HG03342 (cell line): ENCODE measurements at regions not wholly inside any gene's neighbourhood (a gene's known extent, or its start where the extent isn't known, plus 50 kb on each side); places are given as distances from the start of the nearest gene placed in this dataset.
"Not testable (repeated sequence)": the region's sequence is repeated elsewhere in the genome, so short reads cannot be mapped to it uniquely, and the experiment has no call there.

Experiments
- ATAC-seq: cut with Tn5 transposase; IDR thresholded peaks from one replicate; pipeline ENCODE4 v1.9.1; 2021; ENCODE audit warnings: mild to moderate bottlenecking, moderate library complexity; ENCODE audit not compliant: unreplicated experiment

DNA sequence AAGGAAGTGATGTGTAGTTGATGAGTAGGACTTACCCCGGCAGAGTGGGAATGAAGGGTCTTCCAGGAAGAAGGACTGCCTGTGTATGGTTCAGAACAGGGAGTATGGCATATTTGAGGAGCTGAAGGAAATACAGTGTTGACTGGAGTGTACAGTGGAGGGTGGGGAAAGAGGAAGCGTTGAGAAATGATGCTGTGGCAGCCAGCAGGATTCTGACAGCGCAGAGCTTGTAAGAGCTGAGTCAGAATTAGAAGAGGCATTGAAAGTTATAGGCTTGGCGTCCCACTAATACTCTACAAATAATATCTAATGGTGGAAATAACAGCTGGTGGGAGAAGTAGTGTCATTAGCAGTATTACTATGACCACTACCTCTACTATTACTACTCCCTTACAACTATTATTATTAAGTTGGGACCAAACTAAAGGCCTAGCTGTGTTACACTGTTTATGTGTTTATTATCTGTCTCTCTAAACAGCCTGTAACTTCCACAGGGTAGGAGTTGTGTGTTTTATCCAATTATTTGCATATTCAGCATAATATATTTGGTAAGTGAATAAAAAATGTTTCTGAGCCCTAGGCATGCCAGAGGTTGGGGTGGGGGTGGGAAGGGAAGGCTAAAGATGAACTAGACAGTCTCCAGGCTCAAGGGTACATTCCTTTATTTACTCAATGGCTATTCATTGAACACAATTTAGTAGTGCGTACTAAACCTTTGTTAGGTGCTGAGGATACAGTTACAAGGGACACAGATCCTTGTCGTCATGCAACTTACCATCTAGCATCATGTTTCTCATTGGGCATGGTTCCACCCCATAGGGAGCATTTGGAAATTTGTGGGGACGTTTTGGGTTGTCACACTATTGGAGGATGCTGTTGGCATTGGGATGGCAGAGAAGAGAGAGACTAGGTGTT is 428.8 kb upstream of the ONECUT1 start:
- ATAC-seq = no peak

DNA sequence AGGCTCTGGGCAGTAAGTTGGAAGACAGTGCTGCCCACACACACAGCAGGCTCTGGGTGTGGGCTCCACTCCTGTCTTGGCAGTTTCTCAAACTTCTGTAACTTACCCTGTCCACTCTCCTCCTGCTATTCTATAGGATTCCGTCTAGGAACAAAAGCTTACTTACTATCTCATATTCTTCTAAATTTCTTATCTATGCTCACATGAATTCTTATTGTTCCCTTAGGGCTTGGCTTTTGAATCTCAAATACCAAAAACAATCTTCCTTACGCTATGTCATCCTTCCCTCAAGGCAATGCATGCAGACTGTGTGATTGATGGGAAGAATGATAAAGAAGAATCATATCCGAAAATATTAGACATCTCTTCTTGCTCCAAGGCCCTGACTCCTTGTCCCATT is 425.9 kb upstream of the ONECUT1 start:
- ATAC-seq = no peak

DNA sequence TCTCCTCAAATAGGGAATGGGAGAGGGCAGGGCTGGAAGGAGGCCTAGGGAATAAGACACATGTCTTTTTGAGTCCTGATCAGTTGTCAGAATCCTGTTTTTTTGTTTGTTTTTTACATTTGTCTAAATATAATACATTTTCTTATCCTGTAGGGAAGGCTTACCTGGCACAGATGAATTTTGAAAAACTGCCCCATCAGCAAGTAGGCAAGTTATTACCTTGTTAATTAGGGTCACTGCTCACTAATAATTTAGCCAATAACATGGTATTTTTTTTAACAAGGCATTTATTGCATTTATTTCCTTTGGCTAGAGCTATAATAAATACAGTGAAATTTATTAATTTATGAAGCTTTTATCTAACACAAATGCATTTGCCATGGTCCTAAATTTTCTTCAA is 423.2 kb upstream of the ONECUT1 start:
- ATAC-seq = no peak

DNA sequence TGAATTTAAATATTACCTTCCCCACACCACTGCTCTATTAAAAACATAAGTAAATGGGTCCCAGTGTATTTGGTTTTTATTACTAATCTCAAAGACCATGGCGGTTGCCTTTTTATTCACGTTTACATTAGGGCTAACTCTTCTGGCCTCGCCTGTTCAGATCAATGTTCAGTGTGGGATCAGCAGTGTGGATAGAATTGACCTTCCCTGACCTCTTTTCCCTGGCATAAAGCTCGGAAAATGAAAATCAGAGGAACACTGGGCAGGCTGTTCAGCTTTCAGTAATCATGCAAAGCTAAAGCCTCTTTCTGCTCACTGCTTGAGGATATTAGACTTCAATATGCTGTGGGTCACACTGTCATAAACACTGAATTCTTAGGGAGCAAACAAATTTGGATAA is 422.6 kb upstream of the ONECUT1 start:
- no peak for ATAC-seq

- no peak for ATAC-seq
Measured at GRCh38 chr15:53210653-53211052, 420.5 kb upstream of the ONECUT1 start.

DNA sequence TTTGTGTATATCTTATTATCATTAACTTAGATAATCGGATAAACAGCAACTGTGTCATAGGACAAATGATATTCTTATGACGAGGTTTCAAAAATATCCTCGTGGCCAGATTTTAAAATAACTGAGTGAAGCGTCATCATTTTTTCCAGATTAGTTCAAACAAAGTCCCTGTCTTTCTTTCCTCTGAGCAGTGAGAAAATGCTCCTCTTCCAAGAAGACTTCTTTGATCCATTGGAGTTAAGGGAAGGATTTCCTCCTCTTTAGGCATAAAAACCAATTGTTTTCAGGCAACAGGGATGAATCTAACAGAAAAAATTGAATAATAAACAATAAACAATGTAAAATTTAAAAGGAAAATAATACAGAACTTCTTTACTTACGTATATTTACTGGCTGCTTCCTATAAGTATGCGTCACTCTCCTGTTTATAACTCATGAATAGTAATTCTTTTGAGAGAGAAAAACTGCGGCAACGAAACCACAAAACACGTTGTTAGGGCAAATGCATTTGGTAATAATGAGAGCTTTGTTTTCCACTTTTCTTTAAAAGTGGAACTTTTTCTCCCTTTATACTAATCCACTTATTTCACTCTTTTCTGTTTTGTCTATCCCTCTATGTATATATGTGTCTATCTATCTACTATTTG is 419.4 kb upstream of the ONECUT1 start:
- no peak for ATAC-seq

GRCh38 chr15:53208751-53209150 is 418.6 kb upstream of the ONECUT1 start:
- no peak for ATAC-seq

GRCh38 chr15:53203454-53203853 is 413.3 kb upstream of the ONECUT1 start:
- no peak for ATAC-seq

DNA sequence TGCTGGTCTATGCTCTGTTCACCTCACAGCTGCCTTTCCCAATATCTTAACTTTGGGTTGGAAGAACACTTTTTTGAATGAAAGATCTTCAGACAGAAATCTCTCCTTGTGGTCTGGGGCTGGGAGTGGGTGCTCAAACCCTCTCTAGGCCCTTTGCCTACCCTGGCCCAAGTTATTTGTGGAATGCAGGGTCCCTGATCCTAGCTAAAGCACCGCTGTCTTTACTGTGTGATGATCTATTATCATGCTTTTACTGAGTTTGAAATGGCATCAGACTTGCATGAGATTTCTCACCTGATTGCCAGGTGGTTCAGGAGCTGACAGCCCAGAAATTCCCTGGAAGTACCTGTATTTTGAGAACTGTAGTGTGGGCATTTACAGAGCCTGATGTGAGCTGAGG is 412.7 kb upstream of the ONECUT1 start:
- no peak for ATAC-seq

- ATAC-seq = peak; percentile 94
Measured at GRCh38 chr15:53197426-53197839, 407.3 kb upstream of the ONECUT1 start.

GRCh38 chr15:53196788-53197187 is 406.7 kb upstream of the ONECUT1 start:
- no peak for ATAC-seq

DNA sequence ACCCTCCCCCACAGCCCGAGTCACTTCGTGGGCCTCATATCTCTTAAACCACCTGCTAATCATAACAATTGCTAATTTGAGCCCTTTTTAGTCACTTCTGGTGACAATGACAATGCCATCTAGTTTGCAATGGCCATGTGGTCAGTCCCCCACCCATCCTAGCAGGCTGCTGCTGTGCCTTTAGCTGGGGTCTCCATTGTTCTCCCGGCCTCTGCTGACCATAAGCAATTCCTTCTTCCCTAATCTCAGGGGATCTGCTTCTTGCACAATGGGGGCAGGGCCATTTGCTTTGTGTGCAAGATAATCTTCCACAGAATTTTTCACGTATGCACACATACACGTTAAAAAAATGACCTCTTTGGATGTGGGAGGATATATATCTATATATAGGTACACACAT is 406.1 kb upstream of the ONECUT1 start:
- no peak for ATAC-seq

DNA sequence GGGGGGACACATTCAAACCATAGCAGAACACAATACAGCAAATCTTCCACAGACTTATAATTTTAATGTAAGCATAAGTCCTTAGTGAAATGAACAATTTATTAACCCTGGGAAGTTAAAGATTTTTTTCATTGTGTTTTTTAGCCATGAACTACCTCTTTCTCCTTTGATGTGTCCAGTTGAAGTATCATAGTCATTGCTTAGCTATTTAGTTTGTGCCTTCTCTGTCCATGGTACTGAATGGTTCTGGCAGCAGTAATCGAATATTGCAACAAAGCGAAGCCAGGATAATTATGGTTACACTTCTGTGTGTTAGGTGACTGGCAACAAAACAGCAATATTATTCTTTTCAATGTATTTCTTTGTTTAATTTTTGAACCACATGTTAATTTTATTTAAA is 403.0 kb upstream of the ONECUT1 start:
- no peak for ATAC-seq

- ATAC-seq = no peak
Measured at GRCh38 chr15:53189860-53190259, 399.7 kb upstream of the ONECUT1 start.

- not testable (repeated sequence) for ATAC-seq
Measured at GRCh38 chr15:53183449-53183848, 393.3 kb upstream of the ONECUT1 start.

DNA sequence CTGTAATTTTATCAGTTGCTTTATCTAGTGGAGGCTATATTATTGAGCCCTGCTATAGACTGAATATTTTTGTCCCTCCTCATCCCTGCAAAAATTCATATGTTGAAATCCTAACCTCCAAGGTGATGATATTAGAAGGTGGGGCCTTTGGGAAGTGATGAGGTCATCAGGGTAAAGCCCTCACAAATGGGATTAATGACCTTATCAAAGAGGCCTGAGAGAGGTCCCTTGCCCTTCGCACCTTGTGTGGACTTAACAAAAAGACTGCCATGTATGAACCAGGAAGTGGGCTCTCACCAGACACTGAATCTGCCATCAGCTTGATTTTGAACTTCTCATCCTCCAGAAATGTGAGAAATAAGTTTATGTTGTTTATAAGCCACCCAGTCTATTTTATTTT is 381.4 kb upstream of the ONECUT1 start:
- ATAC-seq = no peak

DNA sequence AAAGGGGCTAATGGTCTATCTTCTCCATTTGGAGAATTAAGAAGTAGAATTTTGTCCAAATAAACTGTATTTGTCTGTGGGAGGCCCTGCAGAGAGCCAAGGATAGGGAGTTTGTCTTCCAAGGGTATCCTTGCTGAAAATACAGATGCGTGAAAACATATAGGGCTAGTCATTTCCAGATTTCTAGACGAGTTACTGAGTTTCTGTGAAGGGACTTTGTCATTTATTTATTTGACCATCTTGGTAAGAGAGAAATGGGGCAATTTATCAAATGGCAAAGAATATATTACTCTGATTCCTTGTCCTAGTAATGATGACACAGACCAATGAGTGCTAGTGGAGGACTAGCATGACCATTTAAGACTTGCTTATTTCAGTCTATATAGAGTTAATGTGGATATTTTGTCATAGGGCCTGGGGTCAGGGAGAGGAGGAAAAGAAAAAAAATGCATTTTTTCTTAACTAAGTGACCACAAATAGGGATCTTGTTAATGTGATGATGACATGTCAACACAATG is 376.6 kb upstream of the ONECUT1 start:
- ATAC-seq = no peak

GRCh38 chr15:53165988-53166683 is 376.0 kb upstream of the ONECUT1 start:
- ATAC-seq = no peak

GRCh38 chr15:53160092-53160704 is 370.1 kb upstream of the ONECUT1 start:
- ATAC-seq = no peak

- ATAC-seq = no peak
Measured at GRCh38 chr15:53159458-53159857, 369.3 kb upstream of the ONECUT1 start.

DNA sequence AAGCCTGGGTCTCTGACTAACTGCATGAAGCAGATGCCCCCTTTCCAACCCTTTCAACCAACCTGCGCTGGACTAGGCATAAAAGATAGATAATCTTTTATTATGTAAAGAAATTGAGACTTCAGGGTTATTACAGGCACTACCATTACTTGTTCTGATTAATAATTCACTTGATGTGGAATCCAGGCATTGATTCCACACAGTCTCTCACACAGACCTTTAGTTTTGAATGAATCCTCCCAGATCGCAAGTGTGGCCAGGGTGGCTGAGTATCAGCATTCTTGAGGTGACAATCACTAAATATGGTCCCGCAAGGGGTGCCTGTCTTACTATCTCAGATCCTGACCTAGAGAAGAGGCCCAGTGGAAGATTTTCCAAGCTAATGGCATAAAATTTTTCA is 368.9 kb upstream of the ONECUT1 start:
- ATAC-seq = no peak
